ENCODE measurements at regions not wholly inside any gene's neighbourhood (a gene's known extent, or its start where the extent isn't known, plus 50 kb on each side); places are given as distances from the start of the nearest gene placed in this dataset.

DNA sequence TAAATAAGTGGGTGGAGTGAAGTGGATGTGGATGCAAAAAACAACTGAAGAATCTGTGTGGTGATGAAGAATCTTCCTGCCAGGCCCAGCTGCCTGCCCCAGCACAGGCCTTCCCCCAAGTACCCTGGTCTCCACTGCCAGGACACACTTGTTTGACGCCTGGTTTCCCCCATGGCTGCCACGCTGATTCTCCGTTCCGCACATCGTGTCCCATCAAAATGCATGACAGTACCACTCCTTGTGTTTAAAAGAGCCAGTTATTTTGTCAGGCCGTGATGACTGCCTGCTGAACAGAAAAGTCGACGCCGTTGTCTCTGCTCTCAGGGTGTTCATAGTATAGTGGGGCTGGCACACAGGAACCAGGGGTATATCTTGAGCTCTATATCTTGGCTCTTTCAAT, 50.3 kb upstream of the KYNU start:
- Histone ChIP-seq H3K9me3 (no peaks in the 10 kb centered on the region), H3K27ac (no peak overlapping the region), H3K4me3 (no peak overlapping the region), H3K4me1 (replicated peaks) (no peaks in the 10 kb centered on the region), H3K36me3 (no peaks in the 10 kb centered on the region), H3K27me3 (replicated peaks; ENCODE audit: insufficient read depth) (no peaks in the 10 kb centered on the region)
- TF ChIP-seq, protein P1, sequence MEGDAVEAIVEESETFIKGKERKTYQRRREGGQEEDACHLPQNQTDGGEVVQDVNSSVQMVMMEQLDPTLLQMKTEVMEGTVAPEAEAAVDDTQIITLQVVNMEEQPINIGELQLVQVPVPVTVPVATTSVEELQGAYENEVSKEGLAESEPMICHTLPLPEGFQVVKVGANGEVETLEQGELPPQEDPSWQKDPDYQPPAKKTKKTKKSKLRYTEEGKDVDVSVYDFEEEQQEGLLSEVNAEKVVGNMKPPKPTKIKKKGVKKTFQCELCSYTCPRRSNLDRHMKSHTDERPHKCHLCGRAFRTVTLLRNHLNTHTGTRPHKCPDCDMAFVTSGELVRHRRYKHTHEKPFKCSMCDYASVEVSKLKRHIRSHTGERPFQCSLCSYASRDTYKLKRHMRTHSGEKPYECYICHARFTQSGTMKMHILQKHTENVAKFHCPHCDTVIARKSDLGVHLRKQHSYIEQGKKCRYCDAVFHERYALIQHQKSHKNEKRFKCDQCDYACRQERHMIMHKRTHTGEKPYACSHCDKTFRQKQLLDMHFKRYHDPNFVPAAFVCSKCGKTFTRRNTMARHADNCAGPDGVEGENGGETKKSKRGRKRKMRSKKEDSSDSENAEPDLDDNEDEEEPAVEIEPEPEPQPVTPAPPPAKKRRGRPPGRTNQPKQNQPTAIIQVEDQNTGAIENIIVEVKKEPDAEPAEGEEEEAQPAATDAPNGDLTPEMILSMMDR (IDR thresholded peaks at IDR 0.05) = no peak
- TF ChIP-seq POLR2A (IDR thresholded peaks at IDR 0.05) = no peak
- no peak for TF ChIP-seq POLR2AphosphoS5 (IDR thresholded peaks at IDR 0.05)
- no peak for DNase-seq (ENCODE audit: low spot score)
- WGBS = 99% methylated on average over 9 of the region's 9 CpGs
- intact Hi-C loops (cut with DNase I) = no loop called here

DNA sequence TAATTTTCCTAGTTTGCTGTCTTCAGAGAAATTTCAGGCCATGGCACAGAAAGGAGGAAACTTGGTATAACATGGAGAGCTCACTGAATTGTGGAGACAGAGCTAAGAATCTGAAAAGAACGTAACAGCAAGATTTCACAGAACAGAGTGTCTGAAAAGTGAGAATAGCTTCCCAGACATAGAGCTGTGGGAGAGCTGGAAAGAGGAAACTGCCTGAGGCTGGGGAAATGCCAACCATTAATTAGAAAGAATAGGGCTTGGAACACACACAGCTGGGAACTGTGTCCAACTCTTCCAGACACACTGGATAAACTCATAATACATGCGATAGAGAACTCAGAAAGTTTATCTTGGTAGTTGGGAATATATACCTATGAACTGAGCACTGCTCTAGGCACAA, 51.6 kb upstream of the KYNU start:
- TF ChIP-seq POLR2A (IDR thresholded peaks at IDR 0.05) (no peak), POLR2AphosphoS5 (IDR thresholded peaks at IDR 0.05) (no peak)
- TF ChIP-seq, protein P1 (IDR thresholded peaks at IDR 0.05) = no peak
- WGBS = 5% methylated on average over 2 of the region's 2 CpGs
- DNase-seq (ENCODE audit: low spot score) = no peak
- no peaks in the 10 kb centered on the region for H3K27me3 ChIP-seq (replicated peaks; ENCODE audit: insufficient read depth)
- no peaks in the 10 kb centered on the region for H3K4me1 ChIP-seq (replicated peaks)
- no peak overlapping the region for H3K27ac ChIP-seq
- H3K36me3 ChIP-seq = no peaks in the 10 kb centered on the region
- H3K4me3 ChIP-seq = no peak overlapping the region
- intact Hi-C loops (cut with DNase I) = no loop called here
- H3K9me3 ChIP-seq = no peaks in the 10 kb centered on the region

DNA sequence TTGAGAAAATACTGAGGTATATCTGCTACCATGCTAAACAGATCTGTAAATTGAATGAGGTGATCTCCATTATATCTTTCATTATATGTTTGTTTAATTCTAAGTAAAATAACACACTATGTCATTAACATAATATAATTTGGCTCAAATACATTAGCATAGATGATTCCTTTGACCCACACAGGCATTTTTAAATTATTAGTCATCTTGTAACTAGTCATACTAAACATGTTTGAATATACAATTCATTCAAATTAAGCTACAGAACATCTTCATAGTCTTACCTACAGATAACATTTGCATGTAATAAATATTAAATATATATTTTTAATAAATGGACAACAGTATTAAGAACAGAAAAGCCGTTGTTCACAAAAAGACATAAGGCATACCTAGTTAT, 52.7 kb upstream of the KYNU start:
- TF ChIP-seq POLR2AphosphoS5 (IDR thresholded peaks at IDR 0.05) (no peak), POLR2A (IDR thresholded peaks at IDR 0.05) (no peak)
- TF ChIP-seq, protein P1 (IDR thresholded peaks at IDR 0.05) = no peak
- H3K4me3 ChIP-seq = no peak overlapping the region
- WGBS = 100% methylated on average over 1 of the region's 1 CpG
- no peaks in the 10 kb centered on the region for H3K4me1 ChIP-seq (replicated peaks)
- H3K36me3 ChIP-seq = no peaks in the 10 kb centered on the region
- intact Hi-C loops (cut with DNase I) = no loop called here
- H3K9me3 ChIP-seq = no peaks in the 10 kb centered on the region
- H3K27me3 ChIP-seq (replicated peaks; ENCODE audit: insufficient read depth) = no peaks in the 10 kb centered on the region
- no peak overlapping the region for H3K27ac ChIP-seq
- no peak for DNase-seq (ENCODE audit: low spot score)

DNA sequence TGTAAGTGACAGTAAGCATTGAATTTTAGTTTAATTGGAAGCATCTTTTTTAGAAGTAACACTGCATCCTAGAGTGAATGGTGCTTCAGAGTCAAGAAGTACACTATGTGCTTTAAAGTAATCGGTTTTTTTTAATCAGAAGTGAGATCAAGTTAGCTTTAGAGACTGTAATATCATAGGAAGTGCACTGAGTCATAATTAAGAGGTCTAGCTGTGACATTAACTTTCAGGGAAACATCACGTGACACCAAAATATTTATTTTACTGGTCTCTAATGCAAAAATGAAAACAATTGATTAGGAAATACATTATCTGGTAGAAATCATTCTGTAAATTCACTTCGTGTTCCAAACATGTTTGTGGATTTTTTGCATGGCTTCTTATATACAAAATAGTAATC, 55.3 kb upstream of the KYNU start:
- no peaks in the 10 kb centered on the region for H3K27me3 ChIP-seq (replicated peaks; ENCODE audit: insufficient read depth)
- no peak overlapping the region for H3K4me3 ChIP-seq
- TF ChIP-seq POLR2A (IDR thresholded peaks at IDR 0.05) = no peak
- TF ChIP-seq, protein P1 (IDR thresholded peaks at IDR 0.05) = no peak
- no peak for TF ChIP-seq POLR2AphosphoS5 (IDR thresholded peaks at IDR 0.05)
- no peaks in the 10 kb centered on the region for H3K4me1 ChIP-seq (replicated peaks)
- H3K36me3 ChIP-seq = no peaks in the 10 kb centered on the region
- H3K27ac ChIP-seq = no peak overlapping the region
- no peaks in the 10 kb centered on the region for H3K9me3 ChIP-seq
- intact Hi-C loops (cut with DNase I) = no loop called here
- DNase-seq (ENCODE audit: low spot score) = no peak
- WGBS = 44% methylated on average over 3 of the region's 3 CpGs

DNA sequence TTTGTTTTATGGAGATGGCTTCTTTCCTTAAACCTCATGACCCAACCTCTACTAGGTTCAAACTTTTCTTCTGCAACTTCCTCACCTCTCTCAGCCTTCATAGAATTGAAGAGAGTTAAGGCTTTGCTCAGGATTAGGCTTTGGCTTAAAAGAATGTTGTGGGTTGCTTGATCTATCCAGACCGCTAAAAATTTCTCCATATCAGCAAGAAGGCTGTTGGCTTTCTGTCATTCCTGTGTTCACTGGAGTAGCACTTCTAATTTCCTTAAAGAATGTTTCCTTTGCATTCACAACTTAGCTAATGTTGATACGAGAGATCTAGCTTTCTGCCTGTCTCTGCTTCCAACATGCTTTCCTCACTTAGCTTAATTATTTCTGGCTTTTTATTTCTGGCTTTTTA, 58.1 kb upstream of the KYNU start:
- DNase-seq (ENCODE audit: low spot score) = no peak
- 98% methylated on average over 2 of the region's 2 CpGs for WGBS
- no peaks in the 10 kb centered on the region for H3K4me1 ChIP-seq (replicated peaks)
- no peak overlapping the region for H3K27ac ChIP-seq
- TF ChIP-seq POLR2AphosphoS5 (IDR thresholded peaks at IDR 0.05) (no peak), POLR2A (IDR thresholded peaks at IDR 0.05) (no peak)
- TF ChIP-seq, protein P1 (IDR thresholded peaks at IDR 0.05) = no peak
- H3K4me3 ChIP-seq = no peak overlapping the region
- no peaks in the 10 kb centered on the region for H3K36me3 ChIP-seq
- intact Hi-C loops (cut with DNase I) = no loop called here
- no peaks in the 10 kb centered on the region for H3K9me3 ChIP-seq
- no peaks in the 10 kb centered on the region for H3K27me3 ChIP-seq (replicated peaks; ENCODE audit: insufficient read depth)
